Endothelial cell of hepatic sinusoid (primary cell): ENCODE measurements at regions not wholly inside any gene's neighbourhood (a gene's known extent, or its start where the extent isn't known, plus 50 kb on each side); places are given as distances from the start of the nearest gene placed in this dataset.

Experiments used
- in situ Hi-C: cut with HindIII; loops from 2 replicates; pipeline ENCODE4 v1.10.0; 2017; ENCODE audit warnings: low sequenced_read_pairs

DNA sequence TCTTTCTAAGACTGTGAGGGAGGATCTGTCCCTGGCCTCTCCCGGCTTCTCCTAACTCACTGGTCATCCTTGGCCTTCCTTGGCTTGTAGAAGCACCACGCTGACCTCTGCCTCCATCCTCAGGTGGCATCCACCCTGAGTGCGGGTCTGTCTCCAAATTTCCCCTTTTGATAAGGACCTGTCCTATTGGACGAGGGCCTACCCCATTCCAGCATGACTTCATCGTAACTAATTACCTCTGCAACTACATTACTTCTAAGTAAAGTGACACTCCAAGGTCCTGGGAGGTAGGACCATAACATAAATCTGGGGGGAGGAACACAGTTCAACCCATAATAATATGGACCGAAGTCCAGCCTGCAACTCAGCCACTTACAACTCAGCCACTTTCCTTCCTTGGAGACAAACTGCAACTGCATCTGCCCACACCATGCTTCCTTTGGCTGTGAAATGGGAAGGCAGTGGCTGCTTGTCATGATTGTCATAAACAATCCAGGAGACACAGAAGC, 229.6 kb upstream of the DIO3 start:
- in situ Hi-C loops, result no loop called here

DNA sequence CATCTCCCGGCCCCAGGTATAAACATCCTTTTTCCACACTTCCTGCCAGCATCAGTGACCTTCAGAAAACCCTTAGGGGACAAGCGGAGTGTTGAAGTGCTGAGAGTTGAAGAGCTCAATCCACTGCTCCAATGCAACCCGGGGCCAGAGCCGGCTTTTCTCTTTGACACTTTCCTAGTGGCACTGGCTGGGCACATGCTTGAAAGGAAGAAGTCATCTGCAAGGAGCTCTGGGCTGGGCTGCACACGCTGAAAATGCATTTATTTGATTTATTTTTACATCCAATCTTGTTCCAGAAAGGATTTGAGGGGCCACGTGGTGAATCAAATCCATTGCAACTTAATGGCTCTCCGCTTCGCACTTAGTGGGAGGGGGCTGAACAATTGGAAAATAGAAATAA, 229.0 kb upstream of the DIO3 start:
- in situ Hi-C loops, result no loop called here

- in situ Hi-C loops, result no loop called here
These were observed 227.7 kb upstream of the DIO3 start for GRCh38 chr14:101333335-101334280.

DNA sequence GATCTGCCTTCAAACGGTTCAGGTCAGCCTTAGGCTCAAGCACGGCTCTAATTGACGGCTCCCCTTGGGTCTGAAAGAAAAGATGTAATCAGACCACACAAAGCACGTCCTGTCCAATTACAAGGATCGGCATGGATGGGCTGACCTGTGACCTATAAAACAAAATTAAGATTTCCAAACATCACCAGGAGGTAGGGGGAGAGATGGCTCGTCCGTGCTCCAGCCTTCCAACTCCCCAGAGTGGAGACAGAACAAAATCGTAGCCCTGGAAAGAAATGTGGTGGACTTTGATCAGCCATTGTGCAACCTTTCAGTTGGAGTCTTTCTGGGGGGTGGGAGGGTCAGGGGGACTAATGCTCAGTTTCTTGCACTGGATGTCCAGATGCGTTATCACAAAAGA, 226.6 kb upstream of the DIO3 start:
- in situ Hi-C loops, result no loop called here

GRCh38 chr14:101335061-101335661, 226.1 kb upstream of the DIO3 start:
- in situ Hi-C loops, result no loop called here

- in situ Hi-C loops, result no loop called here
These were observed 225.1 kb upstream of the DIO3 start for GRCh38 chr14:101336183-101336582.

DNA sequence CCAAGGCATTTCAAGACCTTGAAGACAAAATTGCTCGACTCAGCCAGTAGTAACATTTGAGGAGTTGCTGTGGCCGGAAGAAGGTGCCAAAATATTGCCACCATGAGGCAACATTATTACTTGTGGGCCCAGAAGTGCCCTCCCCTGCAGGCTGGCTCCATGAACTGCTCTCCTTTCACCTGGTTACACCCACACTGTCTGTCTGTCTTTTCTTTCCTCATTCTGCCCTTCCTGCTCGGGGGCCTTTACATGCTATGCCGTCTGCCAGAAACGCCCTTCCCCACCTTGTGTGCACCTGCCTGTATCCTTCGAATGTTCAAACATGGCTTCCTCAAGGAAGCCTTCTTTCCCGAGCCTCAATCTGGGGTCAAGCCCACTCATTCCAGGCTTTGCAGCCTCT, 224.2 kb upstream of the DIO3 start:
- in situ Hi-C loops, result no loop called here

DNA sequence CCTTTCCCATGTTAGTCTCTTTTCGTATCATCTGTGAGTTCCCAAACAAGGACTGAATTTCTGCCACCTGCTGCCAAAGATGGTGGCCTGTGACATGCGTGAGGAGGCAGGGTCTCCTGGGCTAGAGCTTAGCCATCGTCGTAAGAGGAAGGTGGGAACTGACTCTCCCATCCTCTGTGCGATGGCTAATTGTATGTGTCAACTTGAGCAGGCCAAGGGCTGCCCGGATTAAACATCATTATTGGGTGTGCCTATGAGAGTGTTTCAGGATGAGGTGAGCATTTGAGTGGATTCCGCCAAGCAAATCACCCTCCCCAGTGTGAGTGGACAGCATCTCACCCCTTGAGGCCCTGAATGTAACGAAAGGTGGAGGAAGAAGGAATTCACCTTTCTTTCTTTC, 220.7 kb upstream of the DIO3 start:
- in situ Hi-C loops, result loop anchor here (5.0 kb wide), 1 partner anchor 103 kb away; no protein-coding TSS in a partner anchor

DNA sequence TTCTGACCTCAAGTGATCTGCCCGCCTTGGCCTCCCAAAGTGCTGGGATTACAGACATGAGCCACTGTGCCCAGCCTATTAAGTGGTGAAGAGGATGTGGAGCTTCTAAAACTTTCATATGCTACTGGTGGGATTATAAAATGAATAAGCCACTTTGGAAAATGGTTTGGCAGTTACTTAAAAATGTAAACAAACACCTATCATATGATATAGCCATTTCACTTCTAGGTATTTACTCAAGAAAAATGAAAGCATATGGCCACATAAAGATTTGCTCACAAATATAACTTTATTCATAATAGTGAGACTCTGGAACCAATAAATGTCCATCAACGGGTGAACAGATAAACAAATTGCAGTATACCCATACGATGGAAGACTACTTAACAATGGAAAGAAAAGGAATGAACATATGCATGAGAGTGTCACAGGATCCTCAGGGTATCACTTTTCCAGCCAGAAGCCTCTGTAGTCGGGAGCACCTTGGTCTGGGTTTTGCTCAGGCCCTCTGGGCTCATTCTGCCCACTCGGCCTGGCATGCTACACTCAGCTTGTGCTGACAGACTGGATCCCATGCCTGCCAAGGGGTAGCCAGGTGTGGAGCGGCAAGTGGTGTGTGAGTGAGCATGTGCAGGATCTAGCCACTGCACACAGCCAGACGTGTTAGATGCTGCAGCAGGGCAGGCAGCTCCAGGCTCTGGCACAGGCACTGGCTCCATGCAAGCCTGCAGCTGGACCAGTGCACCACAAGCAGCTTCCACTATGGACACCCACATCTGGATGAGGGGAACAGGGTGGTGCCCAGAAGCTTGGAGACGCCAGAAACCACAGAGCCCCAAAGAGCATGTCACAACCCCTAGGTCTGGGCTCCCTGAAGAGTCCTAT, 213.2 kb upstream of the DIO3 start:
- in situ Hi-C loops, result no loop called here

DNA sequence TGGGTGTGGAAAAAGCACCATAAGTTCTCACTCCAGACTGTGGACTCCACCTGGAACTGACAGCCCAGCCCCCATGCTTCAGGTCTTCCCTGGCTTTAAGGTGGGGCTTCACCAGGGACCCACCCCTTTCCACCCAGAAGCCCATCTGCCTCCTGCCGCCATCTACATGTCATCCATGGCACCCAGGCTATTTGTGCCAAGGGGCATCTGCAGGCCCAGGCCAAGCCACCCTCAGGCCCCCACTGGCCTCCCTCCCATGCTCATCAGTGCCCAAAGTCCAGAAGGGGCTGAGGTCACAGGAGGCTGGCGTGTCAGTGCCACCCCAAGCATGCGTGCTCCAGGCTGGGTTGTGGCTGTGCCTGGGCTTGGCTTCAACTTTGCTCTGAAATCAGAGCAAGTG, 212.2 kb upstream of the DIO3 start:
- in situ Hi-C loops, result no loop called here

DNA sequence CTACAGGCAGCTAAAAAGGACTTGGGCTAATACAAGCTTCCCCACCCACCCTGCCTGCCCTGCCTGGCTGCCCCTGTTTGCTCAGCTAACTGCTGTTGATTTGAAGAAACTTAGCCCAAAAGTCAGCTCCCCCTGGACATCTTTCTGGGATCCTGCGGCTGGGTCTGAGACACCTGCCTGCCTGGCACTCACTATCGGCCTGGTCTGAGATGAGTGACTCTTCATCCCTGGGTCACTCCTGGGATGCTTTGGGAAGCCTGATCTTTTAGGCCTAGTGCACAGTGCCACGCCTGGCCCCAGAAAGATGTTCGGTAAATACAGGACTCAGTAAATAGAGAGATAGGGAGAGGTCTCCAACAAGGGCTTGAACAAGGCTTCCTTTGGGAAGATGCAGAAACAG, 211.3 kb upstream of the DIO3 start:
- in situ Hi-C loops, result no loop called here

GRCh38 chr14:101350691-101351090, 210.6 kb upstream of the DIO3 start:
- in situ Hi-C loops, result no loop called here

DNA sequence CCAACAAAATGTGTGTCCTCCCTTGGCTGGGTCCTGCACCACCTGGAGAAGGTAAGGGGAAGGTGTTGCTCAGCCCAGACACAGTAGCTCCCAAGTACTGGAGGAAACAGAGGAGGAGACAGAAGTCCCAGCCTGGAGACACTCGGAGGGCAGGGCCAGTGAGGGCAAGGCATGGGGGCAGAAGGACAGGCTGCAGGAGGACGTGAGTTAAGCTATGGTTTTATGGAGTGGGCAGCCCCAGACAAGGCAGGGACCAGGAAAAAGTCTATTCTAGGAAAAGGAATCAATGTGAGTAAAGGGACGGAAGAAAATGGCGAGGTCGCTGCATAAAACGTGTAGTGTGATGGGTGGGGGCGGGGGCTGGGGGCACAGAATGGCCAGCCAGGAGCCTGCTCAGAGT, 210.1 kb upstream of the DIO3 start:
- in situ Hi-C loops, result no loop called here

DNA sequence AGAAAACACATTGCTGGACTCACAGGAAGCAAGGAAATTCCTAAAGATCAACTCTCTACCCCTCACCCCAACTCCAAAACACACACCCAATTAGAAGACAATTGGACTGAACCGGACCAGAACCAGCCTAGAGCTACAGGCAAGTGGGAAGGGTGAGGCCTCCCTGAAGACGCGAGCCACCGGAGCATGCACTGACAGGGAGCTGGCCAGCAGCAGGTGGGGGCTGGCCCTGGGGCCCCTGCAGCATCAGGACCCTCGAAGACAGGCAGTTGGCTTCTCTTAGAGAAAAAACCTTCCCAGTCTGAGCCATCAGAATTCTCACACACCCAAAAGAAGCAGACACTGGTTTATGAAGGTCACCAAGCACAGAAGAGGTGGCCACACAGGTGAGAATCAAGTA, 209.5 kb upstream of the DIO3 start:
- in situ Hi-C loops, result no loop called here

GRCh38 chr14:101352567-101352966, 208.7 kb upstream of the DIO3 start:
- in situ Hi-C loops, result no loop called here

DNA sequence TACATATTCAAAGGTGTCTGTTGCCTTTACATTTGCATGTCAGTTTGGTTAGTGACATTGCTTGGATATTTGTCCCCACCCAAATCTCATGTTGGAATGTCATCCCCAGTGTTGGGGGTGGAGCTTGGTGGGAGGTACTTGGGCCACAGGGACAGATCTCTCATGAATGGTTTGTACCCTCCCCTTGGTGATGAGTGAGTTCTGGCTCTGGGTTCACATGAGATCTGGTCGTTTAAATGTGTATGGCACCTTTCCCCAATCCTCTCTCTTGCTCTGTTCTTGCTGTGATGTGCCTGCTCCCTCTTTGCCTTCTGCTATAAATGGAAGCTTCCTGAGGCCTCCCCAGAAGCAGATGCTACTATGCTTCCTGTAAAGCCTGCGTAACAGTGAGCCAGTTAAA, 207.9 kb upstream of the DIO3 start:
- in situ Hi-C loops, result no loop called here

DNA sequence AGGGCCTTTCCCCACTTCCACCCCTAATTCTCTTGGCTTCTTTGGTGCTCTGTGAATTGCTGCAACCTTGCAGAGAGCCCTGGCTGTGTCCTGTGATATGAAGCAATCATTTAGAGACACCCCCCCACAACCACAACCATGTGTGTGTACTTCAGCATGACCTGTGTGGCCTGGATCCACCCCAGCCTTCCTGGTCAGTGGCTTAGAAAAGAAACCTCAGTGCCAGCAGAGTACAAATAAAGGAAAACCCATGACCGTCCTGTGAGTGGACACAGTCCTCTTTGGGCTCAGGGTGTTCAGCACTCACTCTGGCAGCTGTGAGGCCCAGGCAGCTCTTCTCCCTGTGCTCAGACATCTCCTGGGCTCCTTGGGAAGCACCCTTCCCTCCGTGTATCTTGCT, 206.6 kb upstream of the DIO3 start:
- in situ Hi-C loops, result no loop called here

GRCh38 chr14:101355284-101355683, 206.0 kb upstream of the DIO3 start:
- in situ Hi-C loops, result no loop called here

DNA sequence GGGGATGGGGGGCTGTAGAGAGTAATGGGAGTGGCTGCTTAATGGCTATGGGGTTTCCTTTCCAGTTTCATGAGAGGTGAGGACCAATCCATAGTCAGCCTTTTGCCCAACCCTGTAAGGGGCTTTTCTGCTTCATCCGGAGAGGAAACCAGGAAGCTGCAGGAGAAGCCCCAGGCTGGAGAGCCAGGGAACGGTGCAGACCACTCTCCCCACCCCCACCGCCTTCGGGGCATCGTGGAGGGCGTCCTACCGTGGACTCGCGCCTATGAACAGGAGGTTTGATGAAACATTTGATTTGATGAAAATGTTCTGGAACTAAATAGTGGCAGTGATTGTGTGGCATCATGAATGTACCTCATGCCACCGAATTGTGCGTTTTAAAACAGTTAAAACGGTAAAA, 204.3 kb upstream of the DIO3 start:
- in situ Hi-C loops, result no loop called here

- in situ Hi-C loops, result no loop called here
These were observed 203.6 kb upstream of the DIO3 start for GRCh38 chr14:101357559-101358319.
